HepG2 (cell line): ENCODE measurements at regions not wholly inside any gene's neighbourhood (a gene's known extent, or its start where the extent isn't known, plus 50 kb on each side); places are given as distances from the start of the nearest gene placed in this dataset.

Experiments used
- FLYWCH1 ChIP-seq: sonication (generic); formaldehyde crosslinking; IDR thresholded peaks from 2 replicates; pipeline ENCODE4 v1.8.1; 2023; ENCODE audit warnings: mild to moderate bottlenecking, missing genetic modification reagents
- JUND ChIP-seq: sonication (generic); formaldehyde crosslinking; IDR thresholded peaks from 2 replicates; pipeline ENCODE4 v1.8.0; 2022; ENCODE audit warnings: mild to moderate bottlenecking, missing genetic modification reagents
- NR2C2 ChIP-seq: sonication (generic); formaldehyde crosslinking; IDR thresholded peaks from 2 replicates; pipeline ENCODE4 v1.4.0; 2020; ENCODE audit warnings: missing genetic modification reagents, mild to moderate bottlenecking, moderate library complexity, borderline replicate concordance
- RFX5 ChIP-seq: IDR thresholded peaks from 2 replicates; pipeline ENCODE4 v1.6.1; 2011; ENCODE audit warnings: low read depth, low read length, improper control_type of control experiment
- SCMH1 ChIP-seq: sonication (generic); formaldehyde crosslinking; IDR thresholded peaks from 2 replicates; pipeline ENCODE4 v1.9.0; 2021; ENCODE audit warnings: missing genetic modification reagents, mild to moderate bottlenecking, borderline replicate concordance
- ZFP90 ChIP-seq: sonication (generic); formaldehyde crosslinking; IDR thresholded peaks from 2 replicates; pipeline ENCODE4 v1.8.0; 2022; ENCODE audit warnings: missing genetic modification reagents, mild to moderate bottlenecking, inconsistent platforms, borderline replicate concordance
- ZNF12 ChIP-seq: sonication (generic); formaldehyde crosslinking; IDR thresholded peaks from 2 replicates; pipeline ENCODE4 v1.5.0; 2020; ENCODE audit warnings: missing genetic modification reagents
- ZNF780A ChIP-seq: sonication (generic); formaldehyde crosslinking; IDR thresholded peaks from 2 replicates; pipeline ENCODE4 v1.8.0; 2022; ENCODE audit warnings: mild to moderate bottlenecking, missing genetic modification reagents, moderate library complexity
- ZNF879 ChIP-seq: sonication (generic); formaldehyde crosslinking; IDR thresholded peaks from 2 replicates; pipeline ENCODE4 v1.8.1; 2023; ENCODE audit warnings: missing genetic modification reagents
- TF ChIP-seq, protein P1 (sequence below): fragments of 450-650 bp; IDR thresholded peaks from 2 replicates; pipeline ENCODE4 v1.6.1; 2017

DNA sequence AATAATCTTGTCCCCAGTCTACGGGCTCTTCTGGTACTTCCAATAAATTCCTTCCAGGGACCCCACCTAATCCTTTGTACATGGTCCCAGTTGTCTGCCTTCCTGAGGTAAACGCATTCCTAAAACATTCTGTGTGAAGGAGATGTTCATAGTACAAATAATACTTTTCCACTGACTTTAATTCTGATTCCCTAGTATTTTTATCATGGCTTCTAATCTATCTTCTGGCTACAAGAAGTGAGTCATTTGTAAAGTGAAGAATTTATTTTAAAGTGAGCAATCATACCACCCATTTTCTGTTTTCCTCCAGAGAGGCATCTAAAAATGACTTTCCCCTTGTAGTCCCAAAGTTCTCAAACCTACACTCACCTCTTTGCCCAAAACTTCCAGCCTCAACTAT is 65.9 kb upstream of the NUDT4 start:
- no peak for TF ChIP-seq JUND
- TF ChIP-seq FLYWCH1 (CRISPR knock-in tag) = no peak
- no peak for TF ChIP-seq ZNF12 (CRISPR knock-in tag)
- TF ChIP-seq RFX5 = no peak
- TF ChIP-seq ZFP90 = no peak
- no peak for TF ChIP-seq ZNF879
- no peak for TF ChIP-seq ZNF780A
- TF ChIP-seq, protein P1, sequence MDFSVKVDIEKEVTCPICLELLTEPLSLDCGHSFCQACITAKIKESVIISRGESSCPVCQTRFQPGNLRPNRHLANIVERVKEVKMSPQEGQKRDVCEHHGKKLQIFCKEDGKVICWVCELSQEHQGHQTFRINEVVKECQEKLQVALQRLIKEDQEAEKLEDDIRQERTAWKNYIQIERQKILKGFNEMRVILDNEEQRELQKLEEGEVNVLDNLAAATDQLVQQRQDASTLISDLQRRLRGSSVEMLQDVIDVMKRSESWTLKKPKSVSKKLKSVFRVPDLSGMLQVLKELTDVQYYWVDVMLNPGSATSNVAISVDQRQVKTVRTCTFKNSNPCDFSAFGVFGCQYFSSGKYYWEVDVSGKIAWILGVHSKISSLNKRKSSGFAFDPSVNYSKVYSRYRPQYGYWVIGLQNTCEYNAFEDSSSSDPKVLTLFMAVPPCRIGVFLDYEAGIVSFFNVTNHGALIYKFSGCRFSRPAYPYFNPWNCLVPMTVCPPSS = no peak
- no peak for TF ChIP-seq NR2C2 (CRISPR knock-in tag)
- no peak for TF ChIP-seq SCMH1 (CRISPR knock-in tag)
